Osteoblast (primary cell): ENCODE measurements at regions not wholly inside any gene's neighbourhood (a gene's known extent, or its start where the extent isn't known, plus 50 kb on each side); places are given as distances from the start of the nearest gene placed in this dataset.
"Not testable (repeated sequence)": the region's sequence is repeated elsewhere in the genome, so short reads cannot be mapped to it uniquely, and the experiment has no call there.

ENCODE experiments used
- DNase-seq: peaks from one replicate; pipeline ENCODE4 v3.0.0; 2011; ENCODE audit warnings: low spot score, mixed read lengths; ENCODE audit not compliant: insufficient read length; ENCODE audit errors: missing footprints
- H2AFZ ChIP-seq: 2 replicates; pipeline ENCODE4 v1.6.0; 2011; ENCODE audit warnings: mild to moderate bottlenecking, low read length
- H3K27ac ChIP-seq: 2 replicates; pipeline ENCODE4 v1.5.1; 2011; ENCODE audit warnings: mild to moderate bottlenecking, low read depth, low read length, moderate library complexity
- H3K27me3 ChIP-seq: 2 replicates; pipeline ENCODE4 v1.6.0; 2012; ENCODE audit warnings: mild to moderate bottlenecking, control low read depth, inconsistent platforms, low read length, moderate library complexity; ENCODE audit not compliant: insufficient read depth
- H3K36me3 ChIP-seq: 2 replicates; pipeline ENCODE4 v1.5.1; 2011; ENCODE audit warnings: mild to moderate bottlenecking, low read length, control low read depth, moderate library complexity; ENCODE audit not compliant: insufficient read depth
- H3K4me1 ChIP-seq: 2 replicates; pipeline ENCODE4 v1.5.1; 2011; ENCODE audit warnings: mild to moderate bottlenecking, low read length, control low read depth, moderate library complexity; ENCODE audit not compliant: insufficient read depth
- H3K4me2 ChIP-seq: 2 replicates; pipeline ENCODE4 v1.6.0; 2011; ENCODE audit warnings: mild to moderate bottlenecking, low read length; ENCODE audit not compliant: insufficient read depth
- H3K4me3 ChIP-seq: fragments of 200-600 bp; sonication (generic); 3 replicates; pipeline ENCODE4 v1.5.1; 2012; ENCODE audit warnings: mild to moderate bottlenecking, low read length, inconsistent platforms; ENCODE audit not compliant: insufficient read depth
- H3K79me2 ChIP-seq: 2 replicates; pipeline ENCODE4 v1.6.0; 2012; ENCODE audit warnings: mild to moderate bottlenecking, low read length, control low read depth, inconsistent platforms; ENCODE audit not compliant: insufficient read depth
- H3K9me3 ChIP-seq: 2 replicates; pipeline ENCODE4 v1.5.1; 2011; ENCODE audit warnings: low read depth, low read length, control low read depth
- H4K20me1 ChIP-seq: 2 replicates; pipeline ENCODE4 v1.6.0; 2012; ENCODE audit warnings: mild to moderate bottlenecking, low read length, control low read depth; ENCODE audit not compliant: insufficient read depth
- CTCF ChIP-seq: IDR thresholded peaks from 2 replicates; pipeline ENCODE4 v1.5.1; 2011; ENCODE audit warnings: mild to moderate bottlenecking, low read depth, low read length, moderate library complexity; ENCODE audit errors: extremely low read depth

- peak; percentile 3 for DNase-seq
- Histone ChIP-seq H3K4me2 (no peak overlapping the region), H3K79me2 (no peaks in the 10 kb centered on the region), H3K4me1 (no peaks in the 10 kb centered on the region), H3K27ac (no peak overlapping the region), H4K20me1 (no peaks in the 10 kb centered on the region), H2AFZ (no peak overlapping the region), H3K36me3 (no peaks in the 10 kb centered on the region), H3K4me3 (no peak overlapping the region), H3K9me3 (no peaks in the 10 kb centered on the region), H3K27me3 (no peaks in the 10 kb centered on the region)
- TF ChIP-seq CTCF, result no peak
These were observed 196.0 kb upstream of the DCAF8L1 start for GRCh38 chrX:28177202-28177601.

GRCh38 chrX:28170713-28171112 lies 189.5 kb upstream of the DCAF8L1 start:
- TF ChIP-seq CTCF, result no peak
- Histone ChIP-seq H4K20me1 (no peaks in the 10 kb centered on the region), H3K4me3 (no peak overlapping the region)

GRCh38 chrX:28158019-28158777 lies 176.9 kb upstream of the DCAF8L1 start:
- H3K4me1 ChIP-seq, result no peaks in the 10 kb centered on the region
- H3K36me3 ChIP-seq, result no peaks in the 10 kb centered on the region
- H3K27me3 ChIP-seq, result no peaks in the 10 kb centered on the region
- no peaks in the 10 kb centered on the region for H4K20me1 ChIP-seq
- DNase-seq, result no peak
- H3K79me2 ChIP-seq, result no peaks in the 10 kb centered on the region
- no peaks in the 10 kb centered on the region for H3K9me3 ChIP-seq
- no peak overlapping the region for H2AFZ ChIP-seq
- TF ChIP-seq CTCF, result no peak
- no peak overlapping the region for H3K4me2 ChIP-seq
- no peak overlapping the region for H3K4me3 ChIP-seq
- H3K27ac ChIP-seq, result no peak overlapping the region

More at GRCh38 chrX:28170713-28171112, 189.5 kb upstream of the DCAF8L1 start:
- DNase-seq, result no peak
- no peaks in the 10 kb centered on the region for H3K79me2 ChIP-seq
- no peak overlapping the region for H3K27ac ChIP-seq
- no peaks in the 10 kb centered on the region for H3K36me3 ChIP-seq
- no peaks in the 10 kb centered on the region for H3K4me1 ChIP-seq
- H3K27me3 ChIP-seq, result no peaks in the 10 kb centered on the region
- H3K9me3 ChIP-seq, result no peaks in the 10 kb centered on the region
- no peak overlapping the region for H3K4me2 ChIP-seq
- H2AFZ ChIP-seq, result no peak overlapping the region

- not testable (repeated sequence) for H3K4me1 ChIP-seq, H3K27ac ChIP-seq, H3K36me3 ChIP-seq, H3K4me3 ChIP-seq, H3K79me2 ChIP-seq, DNase-seq, H3K9me3 ChIP-seq, H2AFZ ChIP-seq, H4K20me1 ChIP-seq, H3K4me2 ChIP-seq, H3K27me3 ChIP-seq
These were observed 171.0 kb upstream of the DCAF8L1 start for GRCh38 chrX:28152263-28152662.
